Fibroblast of lung (primary cell): ENCODE measurements at regions not wholly inside any gene's neighbourhood (a gene's known extent, or its start where the extent isn't known, plus 50 kb on each side); places are given as distances from the start of the nearest gene placed in this dataset.
"Not testable (repeated sequence)": the region's sequence is repeated elsewhere in the genome, so short reads cannot be mapped to it uniquely, and the experiment has no call there.

Source experiments
- CTCF ChIP-seq, 2 donors: IDR thresholded peaks in 1 of 2; conservative IDR thresholded peaks in 1 of 2; 1 replicate in 1 of 2; 2 replicates in 1 of 2; pipeline ENCODE4 v1.5.1; 2011 to 2012; ENCODE audit warnings: low read length in 2 of 2, control low read depth in 1 of 2, inconsistent platforms in 1 of 2, low read depth in 1 of 2, mild to moderate bottlenecking in 1 of 2
- EZH2 ChIP-seq: IDR thresholded peaks from 2 replicates; pipeline ENCODE4 v1.5.1; 2012; ENCODE audit warnings: low read length, control low read depth, mild to moderate bottlenecking; ENCODE audit errors: missing control alignments

GRCh38 chr2:215889240-215889969 lies 123.9 kb downstream of the MREG start:
- TF ChIP-seq CTCF (conservative IDR thresholded peaks at IDR 0.05 in 1 of 2, IDR thresholded peaks at IDR 0.05 in 1 of 2; ENCODE audit: low read depth in 1 of 2, low read length in 2 of 2); EZH2: not testable (repeated sequence)
